Osteocyte (in vitro differentiated cells): ENCODE measurements at regions not wholly inside any gene's neighbourhood (a gene's known extent, or its start where the extent isn't known, plus 50 kb on each side); places are given as distances from the start of the nearest gene placed in this dataset.

Experiments
- DNase-seq: peaks from one replicate; pipeline ENCODE4 v3.0.0; 2021; ENCODE audit warnings: mixed read lengths; ENCODE audit not compliant: unreplicated experiment; ENCODE audit errors: extremely low spot score
- H3K27ac Mint-ChIP-seq: one replicate; pipeline ENCODE4 v1.8.0; 2021; ENCODE audit warnings: mild to moderate bottlenecking, mixed read lengths; ENCODE audit not compliant: unreplicated experiment
- H3K27me3 Mint-ChIP-seq: one replicate; pipeline ENCODE4 v1.8.0; 2021; ENCODE audit warnings: mixed read lengths; ENCODE audit not compliant: unreplicated experiment
- H3K36me3 Mint-ChIP-seq: one replicate; pipeline ENCODE4 v1.8.0; 2021; ENCODE audit warnings: mixed read lengths; ENCODE audit not compliant: unreplicated experiment
- H3K4me1 Mint-ChIP-seq: one replicate; pipeline ENCODE4 v1.8.0; 2021; ENCODE audit warnings: mixed read lengths; ENCODE audit not compliant: unreplicated experiment
- H3K4me3 Mint-ChIP-seq: one replicate; pipeline ENCODE4 v1.8.0; 2021; ENCODE audit warnings: mild to moderate bottlenecking, moderate library complexity, mixed read lengths; ENCODE audit not compliant: unreplicated experiment
- H3K9me3 Mint-ChIP-seq: one replicate; pipeline ENCODE4 v1.8.0; 2021; ENCODE audit warnings: mixed read lengths; ENCODE audit not compliant: unreplicated experiment
- TF ChIP-seq, protein P1 (sequence below): fragments of 200-600 bp; sonication (generic); IDR thresholded peaks from 2 replicates; pipeline ENCODE4 v1.5.0; 2021; ENCODE audit warnings: antibody characterized with exemption, mild to moderate bottlenecking, moderate library complexity

GRCh38 chr7:116439005-116439404 is 60.5 kb upstream of the CAV2 start:
- TF ChIP-seq, protein P1, sequence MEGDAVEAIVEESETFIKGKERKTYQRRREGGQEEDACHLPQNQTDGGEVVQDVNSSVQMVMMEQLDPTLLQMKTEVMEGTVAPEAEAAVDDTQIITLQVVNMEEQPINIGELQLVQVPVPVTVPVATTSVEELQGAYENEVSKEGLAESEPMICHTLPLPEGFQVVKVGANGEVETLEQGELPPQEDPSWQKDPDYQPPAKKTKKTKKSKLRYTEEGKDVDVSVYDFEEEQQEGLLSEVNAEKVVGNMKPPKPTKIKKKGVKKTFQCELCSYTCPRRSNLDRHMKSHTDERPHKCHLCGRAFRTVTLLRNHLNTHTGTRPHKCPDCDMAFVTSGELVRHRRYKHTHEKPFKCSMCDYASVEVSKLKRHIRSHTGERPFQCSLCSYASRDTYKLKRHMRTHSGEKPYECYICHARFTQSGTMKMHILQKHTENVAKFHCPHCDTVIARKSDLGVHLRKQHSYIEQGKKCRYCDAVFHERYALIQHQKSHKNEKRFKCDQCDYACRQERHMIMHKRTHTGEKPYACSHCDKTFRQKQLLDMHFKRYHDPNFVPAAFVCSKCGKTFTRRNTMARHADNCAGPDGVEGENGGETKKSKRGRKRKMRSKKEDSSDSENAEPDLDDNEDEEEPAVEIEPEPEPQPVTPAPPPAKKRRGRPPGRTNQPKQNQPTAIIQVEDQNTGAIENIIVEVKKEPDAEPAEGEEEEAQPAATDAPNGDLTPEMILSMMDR, result no peak
- no peaks in the 10 kb centered on the region for H3K27me3 Mint-ChIP-seq
- no peaks in the 10 kb centered on the region for H3K9me3 Mint-ChIP-seq
- H3K4me3 Mint-ChIP-seq, result no peak overlapping the region
- H3K27ac Mint-ChIP-seq, result no peak overlapping the region
- H3K36me3 Mint-ChIP-seq, result no peaks in the 10 kb centered on the region
- DNase-seq, result no peak
- H3K4me1 Mint-ChIP-seq, result peaks cover 76% of the 10 kb centered on the region

GRCh38 chr7:116439841-116440549 is 59.5 kb upstream of the CAV2 start:
- H3K27me3 Mint-ChIP-seq, result no peaks in the 10 kb centered on the region
- H3K4me3 Mint-ChIP-seq, result no peak overlapping the region
- TF ChIP-seq, protein P1, result no peak
- H3K27ac Mint-ChIP-seq, result peak overlapping the region; percentile 65
- DNase-seq, result no peak
- H3K4me1 Mint-ChIP-seq, result peaks cover 72% of the 10 kb centered on the region
- H3K9me3 Mint-ChIP-seq, result no peaks in the 10 kb centered on the region
- no peaks in the 10 kb centered on the region for H3K36me3 Mint-ChIP-seq

DNA sequence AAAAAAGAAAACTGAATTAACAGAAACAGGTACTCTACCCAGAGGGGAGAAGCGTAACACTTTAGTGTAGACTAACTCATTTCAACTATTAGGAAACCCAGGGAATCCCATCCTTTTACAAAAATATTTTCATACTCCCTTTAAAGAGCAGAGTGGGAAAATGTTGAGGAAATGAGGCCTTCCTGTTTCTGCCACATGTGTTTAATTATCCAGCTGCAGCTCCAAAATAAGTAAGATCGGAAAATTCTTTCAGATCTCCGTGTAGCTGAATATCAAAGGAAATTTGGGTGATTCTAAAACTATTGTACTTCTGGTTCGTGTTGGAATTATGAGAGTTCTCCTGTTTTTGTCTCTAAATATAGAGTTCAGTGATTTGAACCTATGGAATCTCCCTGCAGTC is 58.0 kb upstream of the CAV2 start:
- Mint-ChIP-seq H3K27me3 (no peaks in the 10 kb centered on the region), H3K4me3 (no peak overlapping the region), H3K9me3 (no peaks in the 10 kb centered on the region), H3K36me3 (no peaks in the 10 kb centered on the region), H3K27ac (peak overlapping the region; percentile 88), H3K4me1 (peaks cover 70% of the 10 kb centered on the region)
- DNase-seq, result no peak
- TF ChIP-seq, protein P1, result no peak

- TF ChIP-seq, protein P1, result no peak
- no peaks in the 10 kb centered on the region for H3K9me3 Mint-ChIP-seq
- H3K4me1 Mint-ChIP-seq, result peaks cover 81% of the 10 kb centered on the region
- H3K4me3 Mint-ChIP-seq, result no peak overlapping the region
- DNase-seq, result no peak
- H3K36me3 Mint-ChIP-seq, result no peaks in the 10 kb centered on the region
- H3K27me3 Mint-ChIP-seq, result no peaks in the 10 kb centered on the region
- peak overlapping the region; percentile 88 for H3K27ac Mint-ChIP-seq
Measured at GRCh38 chr7:116443101-116443523, 56.4 kb upstream of the CAV2 start.

DNA sequence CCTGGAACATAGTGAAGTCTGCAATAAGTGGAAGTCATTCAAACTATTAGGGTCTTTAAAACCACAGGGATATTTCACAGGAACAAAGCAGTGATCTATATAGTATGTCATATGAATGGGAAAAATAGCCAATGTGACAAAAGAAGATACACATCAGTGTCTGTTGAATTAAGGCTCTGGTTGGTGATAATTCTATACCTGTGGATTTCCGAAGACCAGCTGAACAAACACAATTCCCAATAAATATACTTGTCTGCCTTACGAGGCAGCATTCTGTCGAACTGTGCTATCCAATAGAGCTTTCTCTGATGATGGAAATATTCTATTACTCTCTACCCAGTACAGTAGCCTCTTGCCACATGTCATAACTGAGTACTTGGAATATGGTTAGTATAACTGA is 55.9 kb upstream of the CAV2 start:
- TF ChIP-seq, protein P1, result no peak
- no peaks in the 10 kb centered on the region for H3K9me3 Mint-ChIP-seq
- DNase-seq, result no peak
- peak overlapping the region; percentile 88 for H3K27ac Mint-ChIP-seq
- H3K36me3 Mint-ChIP-seq, result no peaks in the 10 kb centered on the region
- H3K4me3 Mint-ChIP-seq, result no peak overlapping the region
- H3K4me1 Mint-ChIP-seq, result peaks cover 83% of the 10 kb centered on the region
- H3K27me3 Mint-ChIP-seq, result no peaks in the 10 kb centered on the region
